GM21576 (cell line): ENCODE measurements at regions not wholly inside any gene's neighbourhood (a gene's known extent, or its start where the extent isn't known, plus 50 kb on each side); places are given as distances from the start of the nearest gene placed in this dataset.
"Not testable (repeated sequence)": the region's sequence is repeated elsewhere in the genome, so short reads cannot be mapped to it uniquely, and the experiment has no call there.

Source experiments
- ATAC-seq: cut with Tn5 transposase; IDR thresholded peaks from one replicate; pipeline ENCODE4 v1.9.1; 2021; ENCODE audit warnings: mild to moderate bottlenecking, moderate library complexity; ENCODE audit not compliant: unreplicated experiment

DNA sequence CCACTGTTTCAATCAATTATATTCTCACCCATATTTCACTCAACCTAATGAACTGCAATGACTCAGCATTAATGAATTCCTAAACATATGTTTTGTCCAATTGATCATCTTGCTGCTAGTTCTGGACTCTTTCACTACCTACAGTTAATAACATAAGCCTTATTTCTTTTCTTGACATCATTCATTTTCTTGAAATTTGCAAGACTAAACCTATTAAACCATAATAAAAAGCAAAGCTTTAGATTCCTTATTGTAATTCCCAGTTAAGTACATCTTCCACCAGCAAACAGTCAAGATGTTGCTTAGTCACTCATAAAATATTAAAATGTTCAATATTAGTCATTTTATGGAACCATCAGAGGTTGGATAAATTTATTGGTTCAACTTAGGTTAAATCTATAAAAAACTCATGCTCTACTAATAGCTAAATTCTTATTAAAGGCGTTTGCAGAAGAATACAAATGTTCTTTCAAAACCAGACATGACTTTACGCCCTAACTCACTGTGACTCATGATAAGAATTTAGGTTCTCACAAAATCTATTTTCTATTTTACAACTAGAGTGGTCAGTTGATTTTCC is 599.4 kb downstream of the RNF144A start:
- ATAC-seq: no peak

DNA sequence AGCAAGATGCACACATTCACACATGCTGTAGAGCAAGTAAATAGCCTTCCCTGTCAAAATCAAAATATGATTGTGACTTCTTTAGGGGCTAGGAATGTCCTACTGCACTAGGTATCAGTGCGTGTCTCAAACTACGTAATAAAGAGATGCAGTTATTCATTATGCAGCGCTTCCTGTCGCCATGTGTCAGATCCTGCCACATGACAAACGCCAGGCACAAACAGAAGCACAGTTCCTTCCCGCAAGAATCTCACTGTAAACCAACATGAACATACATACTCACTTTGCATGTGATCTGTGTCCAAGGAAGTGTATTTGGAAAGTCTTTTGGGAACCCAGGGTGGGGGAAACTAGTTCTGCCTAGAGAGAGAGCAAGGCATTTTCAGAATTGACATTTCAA is 599.9 kb downstream of the RNF144A start:
- ATAC-seq: no peak

DNA sequence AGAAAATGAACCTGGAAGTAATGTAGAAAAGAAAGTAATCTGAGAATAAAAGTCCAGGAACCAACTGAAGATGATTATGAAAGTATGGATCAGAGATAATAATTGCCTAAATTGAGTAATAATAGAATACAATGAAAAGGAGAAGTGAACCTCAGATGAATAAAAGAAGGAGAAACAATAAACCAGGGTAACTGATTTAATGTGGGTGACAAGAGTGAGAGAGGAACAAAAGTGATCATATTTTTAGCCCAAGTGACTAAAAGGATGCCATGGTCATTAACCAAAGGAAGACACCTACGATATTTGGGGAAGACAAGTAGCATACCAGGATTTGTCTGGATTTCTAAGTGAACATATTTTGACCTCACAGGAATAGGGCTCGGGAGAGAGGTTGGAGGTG is 600.6 kb downstream of the RNF144A start:
- ATAC-seq: no peak

DNA sequence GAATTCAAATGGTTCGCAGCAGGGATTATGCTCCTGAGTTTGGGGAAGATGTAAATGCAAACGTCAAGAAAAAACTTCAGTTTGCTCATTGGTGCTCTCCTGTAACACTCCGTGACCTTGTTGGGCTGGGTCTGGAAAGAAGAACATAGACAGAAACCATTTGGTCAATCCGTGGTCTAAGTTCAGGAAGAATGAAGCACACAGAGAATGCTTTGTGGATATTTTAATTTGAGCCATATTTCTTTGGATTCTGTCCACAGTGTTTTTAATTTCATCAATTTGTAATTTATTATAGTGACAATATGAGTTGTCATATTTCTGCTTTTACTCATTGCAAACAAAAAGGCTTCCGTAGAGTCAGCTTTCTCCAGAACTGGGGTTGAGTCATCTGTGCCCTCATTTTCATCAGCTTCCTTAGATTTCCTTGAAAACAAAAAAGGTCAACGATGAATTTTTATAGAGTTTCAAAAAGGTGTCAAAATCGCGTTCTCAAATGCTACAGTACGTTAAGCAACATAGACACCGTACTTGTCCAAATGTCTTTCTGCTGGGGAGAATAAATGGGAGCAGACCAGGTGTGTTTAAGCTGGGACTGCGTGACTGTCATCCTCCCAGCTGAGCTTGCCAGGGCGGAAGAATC is 606.4 kb downstream of the RNF144A start:
- ATAC-seq: no peak

DNA sequence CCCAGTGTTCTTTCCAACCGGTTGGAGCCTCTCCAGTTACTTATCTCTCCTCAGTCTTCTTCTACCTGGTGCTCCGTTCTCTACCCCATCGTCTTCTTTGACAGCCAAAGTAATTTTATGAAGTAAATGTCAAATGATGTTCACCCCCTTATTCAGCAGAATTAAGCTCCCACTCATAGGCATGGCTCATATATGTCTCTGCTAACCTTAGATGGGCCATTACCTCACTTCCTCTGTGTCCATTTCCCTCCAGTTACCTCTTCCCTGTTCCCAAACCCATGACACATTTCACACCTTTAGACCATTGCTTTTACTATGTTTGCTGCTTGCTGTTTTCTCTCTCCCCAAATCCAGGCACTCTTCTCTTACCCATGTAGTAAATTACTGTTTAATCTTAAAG is 607.0 kb downstream of the RNF144A start:
- ATAC-seq: no peak

DNA sequence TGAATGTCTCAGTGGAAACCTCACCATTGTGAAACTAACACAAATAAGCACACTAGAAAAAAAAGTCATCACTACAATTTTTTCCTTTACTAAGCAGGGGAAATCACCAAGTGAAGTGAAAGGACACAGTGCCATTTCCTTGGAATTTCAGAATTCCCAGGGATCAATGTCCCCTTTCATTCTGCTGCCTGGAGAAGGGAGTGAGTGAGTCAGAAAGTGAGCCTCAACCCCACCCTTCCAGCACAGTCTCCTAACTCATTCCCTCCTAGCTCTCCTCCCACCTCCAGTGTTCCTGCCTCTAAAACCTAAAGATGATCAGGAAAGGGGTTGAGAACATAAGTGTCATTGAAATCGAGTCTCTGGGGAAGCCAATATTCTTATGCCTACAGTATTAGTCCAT is 608.5 kb downstream of the RNF144A start:
- ATAC-seq: no peak

DNA sequence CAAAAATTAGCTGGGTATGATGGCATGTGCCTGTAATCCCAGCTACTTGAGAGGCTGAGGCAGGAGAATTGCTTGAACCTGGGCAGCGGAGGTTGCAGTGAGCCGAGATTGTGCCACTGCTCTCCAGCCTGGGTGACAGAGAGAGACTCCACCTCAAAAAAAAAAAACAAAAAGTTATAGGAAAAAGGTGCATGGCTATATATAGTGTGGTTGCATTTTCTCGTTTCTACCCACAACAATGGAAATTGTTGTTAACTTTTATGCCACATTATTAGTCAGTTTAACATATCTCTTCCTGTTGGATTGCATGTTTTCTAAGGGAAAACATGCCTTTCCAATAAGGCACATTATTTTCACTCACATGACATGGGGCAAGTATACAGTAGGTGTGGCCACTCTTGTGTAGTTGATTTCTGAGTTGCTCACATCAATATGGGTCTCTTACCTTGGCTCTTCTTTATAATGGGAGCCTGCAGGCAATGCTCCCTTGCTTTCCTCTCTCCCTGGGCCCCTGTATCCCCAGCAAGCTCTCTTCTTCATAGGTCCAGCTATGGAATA is 610.0 kb downstream of the RNF144A start:
- ATAC-seq: no peak

DNA sequence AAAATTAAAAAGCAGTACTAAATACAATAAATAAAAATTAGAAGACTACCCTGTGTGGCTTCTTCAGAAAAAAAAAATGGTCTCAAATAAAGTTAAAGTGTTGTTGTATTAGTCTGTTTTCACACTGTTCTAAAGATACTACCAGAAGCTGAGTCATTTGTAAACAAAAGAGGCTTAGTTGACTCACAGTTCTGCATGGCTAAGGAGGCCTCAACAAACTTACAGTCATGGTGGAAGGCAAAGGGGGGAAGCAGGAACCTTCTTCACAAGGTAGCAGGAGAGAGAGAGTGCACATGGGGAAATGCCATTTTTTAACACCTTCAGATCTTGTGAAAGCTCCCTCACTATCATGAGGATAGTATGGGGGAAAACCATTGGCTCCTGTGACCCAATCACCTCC is 612.8 kb downstream of the RNF144A start:
- no peak for ATAC-seq

DNA sequence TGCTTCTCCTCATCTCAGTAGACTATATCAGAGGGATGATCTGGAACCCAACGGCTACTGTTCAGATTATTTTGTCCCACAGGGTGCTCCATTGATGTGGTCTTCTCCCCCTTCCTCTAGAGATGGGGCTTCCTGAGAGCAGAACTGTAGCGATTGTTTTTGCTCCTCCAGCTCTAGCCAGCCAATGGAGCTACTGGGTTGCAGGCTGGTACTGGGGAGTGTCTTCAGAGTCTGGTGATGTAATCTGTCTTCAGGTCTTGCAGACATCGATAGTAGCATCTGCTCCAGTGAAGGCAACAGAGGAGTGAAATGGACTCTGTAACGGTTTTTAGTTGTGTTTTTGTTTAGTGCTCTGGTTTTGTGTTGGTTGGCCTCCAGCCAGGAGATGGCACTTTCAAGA is 621.9 kb downstream of the RNF144A start:
- ATAC-seq: no peak

DNA sequence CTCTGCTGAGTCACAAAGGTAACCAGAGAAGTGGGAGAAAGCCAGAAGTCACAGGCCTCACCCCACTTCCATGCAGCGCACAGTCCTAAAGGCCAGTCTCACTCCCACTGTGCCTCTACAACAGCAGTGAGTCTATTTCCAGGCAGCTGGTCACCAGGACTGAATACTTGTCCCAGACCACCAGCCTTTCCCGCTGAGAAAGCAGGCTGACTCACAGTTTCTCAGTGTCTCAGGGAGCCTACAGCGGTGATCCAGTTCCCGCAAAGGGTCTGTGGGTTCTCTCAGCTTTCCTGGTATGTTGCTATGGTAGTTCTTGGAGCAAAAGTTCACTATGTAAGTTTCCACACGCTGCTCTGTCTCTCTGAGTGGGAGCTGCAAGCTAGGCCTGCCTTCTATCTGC is 622.5 kb downstream of the RNF144A start:
- ATAC-seq: no peak

DNA sequence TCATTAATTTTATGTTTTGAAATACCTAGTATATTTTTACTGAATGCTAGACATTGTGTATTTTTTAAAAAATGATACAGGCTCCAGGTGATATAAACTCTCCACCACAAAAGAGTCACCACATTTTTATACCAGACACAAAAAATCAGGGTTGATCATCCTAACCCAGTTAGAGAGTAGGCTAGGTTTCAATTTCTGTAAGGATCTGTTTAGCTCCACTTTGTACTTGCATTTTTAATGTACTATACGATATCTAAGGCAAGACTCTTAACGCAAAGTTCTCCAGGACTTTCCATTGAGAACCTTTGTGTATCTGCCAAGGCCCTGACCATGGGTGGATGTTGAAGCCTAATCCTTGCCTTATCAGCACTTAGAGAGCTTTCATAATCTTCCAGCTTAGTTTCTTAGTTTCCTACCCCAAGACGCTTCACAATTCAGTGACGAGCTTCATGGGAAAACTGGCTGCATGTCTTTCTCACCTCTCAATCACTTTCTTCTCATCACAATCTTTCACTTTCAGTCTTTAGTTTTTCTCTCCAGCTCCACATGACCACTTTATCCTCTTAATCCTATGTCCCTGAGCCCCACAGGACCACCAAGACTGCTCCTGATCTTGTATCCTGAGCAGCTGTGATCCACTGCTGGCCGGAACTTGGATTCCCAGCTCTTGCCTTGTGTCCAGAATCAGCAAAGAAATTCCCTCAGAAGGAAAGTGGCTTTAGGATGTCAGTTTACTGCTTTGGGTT is 635.8 kb downstream of the RNF144A start:
- ATAC-seq: no peak

DNA sequence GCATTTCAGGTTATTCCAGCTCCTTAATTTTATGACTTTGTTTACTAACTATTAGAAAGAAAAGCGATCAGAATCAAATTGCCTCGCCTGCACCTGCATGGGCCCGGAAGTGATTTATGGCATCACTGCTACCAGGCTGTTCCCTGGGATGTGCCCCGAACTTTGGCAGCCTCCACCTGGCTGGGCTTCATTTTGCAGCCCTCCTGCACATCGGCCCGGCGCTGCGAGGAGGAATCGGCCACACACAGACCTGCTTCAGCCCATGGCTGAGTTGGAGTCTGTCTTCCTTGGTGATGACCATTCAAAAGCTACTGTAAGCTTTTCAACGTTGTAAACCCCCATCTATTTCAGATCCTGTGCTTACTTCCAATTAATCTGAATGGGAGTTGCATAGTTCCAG is 638.0 kb downstream of the RNF144A start:
- no peak for ATAC-seq

DNA sequence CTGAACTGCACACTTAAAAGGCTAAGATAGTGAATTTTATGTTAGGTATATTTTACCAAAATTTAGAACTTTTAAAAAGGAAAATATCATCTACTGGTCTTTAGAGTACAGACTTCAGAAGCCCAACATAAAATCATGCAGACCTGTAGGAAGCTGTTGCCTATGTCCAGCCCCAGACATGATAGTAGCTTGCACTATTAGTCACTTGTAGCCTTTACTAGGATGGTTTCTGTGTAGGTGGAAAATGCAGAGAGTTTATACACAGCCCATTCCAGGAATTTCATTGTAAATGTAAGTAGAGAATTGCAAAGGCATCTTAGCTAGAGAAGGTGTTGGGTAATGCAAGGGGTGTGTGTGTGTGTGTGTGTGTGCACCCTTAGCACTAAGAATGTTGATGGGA is 640.2 kb downstream of the RNF144A start:
- no peak for ATAC-seq

DNA sequence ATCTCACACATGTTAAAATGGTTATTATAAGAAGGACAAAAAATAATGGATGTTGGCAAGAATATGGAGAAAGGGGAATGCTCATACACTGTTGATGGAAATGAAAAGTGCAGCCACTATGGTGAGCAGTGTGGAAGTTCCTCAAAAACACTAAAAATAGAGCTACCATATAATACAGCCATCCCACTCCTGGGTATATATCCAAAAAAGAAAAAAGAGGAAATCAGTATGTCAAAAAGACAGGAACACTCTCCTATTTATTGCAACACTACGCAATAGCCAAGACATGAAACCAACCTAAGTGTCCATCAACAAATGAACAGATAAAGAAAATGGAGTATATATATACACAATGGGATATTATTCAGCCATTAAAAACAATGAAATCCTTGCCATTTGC is 642.6 kb downstream of the RNF144A start:
- no peak for ATAC-seq

DNA sequence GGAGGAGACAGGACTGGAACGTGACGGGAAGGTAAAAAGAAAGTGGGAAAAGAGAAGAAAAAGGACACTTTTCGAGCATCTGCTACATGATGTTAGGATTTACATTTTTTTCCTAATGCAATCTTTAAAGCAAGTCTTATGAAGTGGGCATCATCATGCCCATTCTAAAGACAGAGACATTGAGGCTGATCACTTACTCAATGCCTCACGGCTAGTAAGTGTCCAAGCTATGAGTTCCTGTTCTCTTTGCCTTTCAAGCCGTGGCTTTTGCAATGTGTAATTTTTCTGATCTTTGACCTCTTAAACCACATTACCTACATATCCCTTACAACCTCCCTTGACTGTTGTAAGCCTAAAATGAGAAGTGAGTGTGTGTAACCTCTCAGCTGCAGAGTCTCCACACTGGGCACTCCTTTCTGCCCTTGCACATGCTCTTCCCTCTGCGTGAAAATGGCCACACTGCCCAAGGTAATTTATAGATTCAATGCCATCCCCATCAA is 649.2 kb downstream of the RNF144A start:
- ATAC-seq: no peak

DNA sequence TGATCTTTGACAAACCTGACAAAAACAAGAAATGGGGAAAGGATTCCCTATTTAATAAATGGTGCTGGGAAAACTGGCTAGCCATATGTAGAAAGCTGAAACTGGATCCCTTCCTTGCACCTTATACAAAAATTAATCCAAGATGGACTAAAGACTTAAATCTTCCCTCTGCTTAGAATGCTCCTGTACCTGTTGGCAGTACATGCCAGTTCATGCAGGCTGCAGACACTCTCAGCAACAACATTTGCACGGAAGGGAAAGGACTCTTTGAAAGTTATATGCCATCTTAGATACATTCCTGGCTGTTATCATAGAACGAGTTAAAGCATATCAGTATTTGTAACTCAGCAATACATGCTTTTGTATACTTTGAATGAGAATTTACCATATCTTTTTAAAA is 649.9 kb downstream of the RNF144A start:
- ATAC-seq: not testable (repeated sequence)

DNA sequence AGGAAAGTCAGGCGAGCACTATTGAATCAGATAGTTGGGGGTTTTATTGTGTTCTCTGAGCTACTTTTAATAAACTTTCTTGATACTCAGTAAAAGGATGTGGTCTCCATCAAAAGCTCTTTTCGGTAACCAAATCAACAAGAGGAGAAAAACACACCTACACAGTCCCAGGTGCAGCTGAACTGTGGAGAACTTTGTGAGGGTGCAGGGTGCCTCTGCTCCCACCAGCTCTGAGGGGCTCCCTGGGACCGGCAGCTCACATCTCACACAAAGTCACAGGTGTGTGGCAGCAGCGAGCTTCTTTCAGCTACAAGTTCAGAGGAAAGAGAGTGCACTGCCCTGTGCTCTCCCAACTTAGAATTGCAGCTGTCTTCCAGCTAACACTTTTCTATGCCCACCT is 650.4 kb downstream of the RNF144A start:
- no peak for ATAC-seq

DNA sequence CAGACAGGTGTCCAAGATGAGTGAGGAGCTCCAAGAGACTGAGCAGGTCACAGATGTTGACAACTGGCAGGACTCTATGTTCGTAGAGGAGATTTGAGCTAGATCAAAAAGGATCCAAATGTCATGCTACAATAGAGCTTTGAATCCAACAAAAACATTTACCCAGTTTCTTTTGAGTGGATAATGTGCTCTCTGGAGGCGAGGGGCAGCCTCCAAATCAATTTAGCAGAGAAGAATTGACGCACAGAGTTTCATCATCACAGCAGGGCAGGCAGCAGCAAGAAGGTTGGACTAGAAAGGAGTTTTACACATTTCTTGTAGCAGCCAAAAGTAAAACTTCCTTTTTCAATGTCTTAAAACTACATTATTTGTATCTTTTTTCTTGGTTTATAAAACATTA is 653.0 kb downstream of the RNF144A start:
- no peak for ATAC-seq

DNA sequence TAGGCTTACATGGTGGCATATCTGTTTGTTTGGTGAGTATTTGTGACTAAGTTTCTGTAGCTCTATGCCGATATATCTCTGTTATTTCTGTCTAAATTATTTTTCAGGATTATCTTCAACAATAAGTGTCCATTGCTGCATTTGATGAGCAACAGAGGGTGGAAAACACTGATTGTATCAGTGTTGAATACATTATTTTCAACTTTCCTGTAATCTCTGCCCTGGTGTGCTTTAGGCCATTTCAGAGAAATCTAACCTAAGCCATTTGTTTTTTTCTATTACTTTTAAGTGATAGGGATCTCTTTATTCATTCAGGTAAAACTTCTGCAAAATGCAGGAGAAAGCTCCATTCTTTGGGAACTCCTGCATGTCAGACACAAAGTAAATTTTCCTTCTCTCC is 654.5 kb downstream of the RNF144A start:
- no peak for ATAC-seq

DNA sequence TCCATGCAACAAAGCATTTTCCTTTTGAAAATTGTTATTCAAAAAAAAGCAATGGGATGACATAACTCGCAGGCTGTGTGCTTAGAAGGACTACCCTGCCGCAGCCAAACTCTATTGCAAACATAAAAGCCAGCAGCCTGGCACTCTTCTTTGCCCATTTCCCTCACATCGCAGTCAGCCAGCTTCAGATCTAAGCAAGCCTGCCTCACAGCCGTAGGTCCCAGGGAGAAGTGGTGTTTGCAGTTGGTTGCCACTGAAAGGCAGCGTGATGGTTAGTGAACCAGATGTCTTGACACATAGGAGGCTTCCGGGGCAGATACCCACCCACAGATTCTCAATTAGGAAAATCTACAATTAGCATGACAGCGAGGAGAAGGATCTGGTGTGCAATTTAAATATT is 655.2 kb downstream of the RNF144A start:
- no peak for ATAC-seq

DNA sequence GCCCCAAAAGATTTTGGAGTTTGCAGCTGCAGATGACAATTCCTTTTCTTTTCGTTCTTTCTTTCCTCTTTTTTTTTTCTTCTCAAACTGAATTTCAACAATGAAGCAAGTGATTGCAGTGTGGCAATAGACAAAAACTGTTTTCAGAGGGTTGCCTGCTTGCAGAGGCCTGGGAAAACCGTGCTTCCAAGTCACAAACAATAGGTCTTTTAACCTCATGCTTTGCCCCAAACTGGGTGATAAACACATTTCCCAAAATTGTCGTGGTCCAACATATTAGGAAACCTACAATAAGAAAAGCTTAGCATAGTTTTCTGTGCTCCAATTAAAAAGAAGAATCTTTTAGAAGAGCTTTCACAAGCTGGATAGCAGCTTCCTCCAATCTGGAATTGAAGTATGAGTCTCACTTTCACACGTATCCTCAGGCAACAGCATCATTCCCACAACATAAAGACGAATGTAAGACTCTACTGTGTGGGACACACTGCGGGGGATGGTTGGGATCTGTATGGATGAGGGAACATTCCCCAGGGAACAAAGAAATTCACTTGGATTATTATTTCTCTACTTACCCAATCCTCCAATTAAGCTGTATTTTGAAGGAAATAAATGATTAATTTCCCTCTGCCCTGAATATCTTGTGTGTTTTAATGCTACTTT is 656.1 kb downstream of the RNF144A start:
- ATAC-seq: no peak
